GM13977 (cell line): ENCODE measurements at regions not wholly inside any gene's neighbourhood (a gene's known extent, or its start where the extent isn't known, plus 50 kb on each side); places are given as distances from the start of the nearest gene placed in this dataset.

Experiments used
- DNase-seq: peaks from one replicate; pipeline ENCODE4 v3.0.0; 2012; ENCODE audit warnings: low spot score
- in situ Hi-C: fragments of 300-500 bp; cut with MboI; formaldehyde crosslinking; loops from one replicate; pipeline ENCODE4 v1.12.0; 2022; ENCODE audit warnings: low sequenced_read_pairs, low pct_unique_long_range_greater_than_20kb, mixed read lengths, inconsistent platforms; ENCODE audit not compliant: unreplicated experiment
- TF ChIP-seq, protein P1 (sequence below): IDR thresholded peaks from 2 replicates; pipeline ENCODE4 v1.5.1; 2012; ENCODE audit warnings: mild to moderate bottlenecking, control low read depth; ENCODE audit not compliant: insufficient read depth; ENCODE audit errors: extremely low read depth, missing control alignments

DNA sequence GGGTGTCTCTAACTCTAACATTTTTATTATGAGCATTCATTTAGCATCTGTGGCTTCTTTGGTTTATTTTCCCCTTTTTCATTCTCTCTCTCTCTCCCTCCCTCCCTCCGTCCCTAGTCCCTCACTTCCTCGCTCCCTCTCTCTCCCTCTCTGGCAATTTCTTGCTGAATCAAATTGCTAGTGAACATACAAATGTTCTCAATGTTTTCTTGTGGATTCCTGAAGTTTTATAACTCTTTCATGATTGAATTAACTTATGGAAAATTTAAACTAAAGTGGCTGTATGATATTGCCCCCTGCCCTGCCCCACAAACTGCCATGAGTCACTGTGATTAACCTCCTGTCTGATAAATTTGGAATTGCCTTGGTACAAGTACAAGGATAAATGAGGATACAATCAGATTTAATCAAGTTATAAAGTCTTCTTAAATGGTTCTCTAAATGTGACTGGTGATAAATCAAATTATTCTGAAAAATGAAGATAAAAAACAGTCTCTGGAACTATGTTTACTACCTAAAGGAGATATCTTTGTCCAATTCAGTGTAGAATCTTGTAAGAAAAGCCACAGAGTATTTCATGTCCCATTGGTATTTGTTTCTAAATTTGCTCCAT, 143.0 kb upstream of the PDGFD start:
- DNase-seq: no peak
- in situ Hi-C loops: no loop called here
- TF ChIP-seq, protein P1, sequence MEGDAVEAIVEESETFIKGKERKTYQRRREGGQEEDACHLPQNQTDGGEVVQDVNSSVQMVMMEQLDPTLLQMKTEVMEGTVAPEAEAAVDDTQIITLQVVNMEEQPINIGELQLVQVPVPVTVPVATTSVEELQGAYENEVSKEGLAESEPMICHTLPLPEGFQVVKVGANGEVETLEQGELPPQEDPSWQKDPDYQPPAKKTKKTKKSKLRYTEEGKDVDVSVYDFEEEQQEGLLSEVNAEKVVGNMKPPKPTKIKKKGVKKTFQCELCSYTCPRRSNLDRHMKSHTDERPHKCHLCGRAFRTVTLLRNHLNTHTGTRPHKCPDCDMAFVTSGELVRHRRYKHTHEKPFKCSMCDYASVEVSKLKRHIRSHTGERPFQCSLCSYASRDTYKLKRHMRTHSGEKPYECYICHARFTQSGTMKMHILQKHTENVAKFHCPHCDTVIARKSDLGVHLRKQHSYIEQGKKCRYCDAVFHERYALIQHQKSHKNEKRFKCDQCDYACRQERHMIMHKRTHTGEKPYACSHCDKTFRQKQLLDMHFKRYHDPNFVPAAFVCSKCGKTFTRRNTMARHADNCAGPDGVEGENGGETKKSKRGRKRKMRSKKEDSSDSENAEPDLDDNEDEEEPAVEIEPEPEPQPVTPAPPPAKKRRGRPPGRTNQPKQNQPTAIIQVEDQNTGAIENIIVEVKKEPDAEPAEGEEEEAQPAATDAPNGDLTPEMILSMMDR: no peak

DNA sequence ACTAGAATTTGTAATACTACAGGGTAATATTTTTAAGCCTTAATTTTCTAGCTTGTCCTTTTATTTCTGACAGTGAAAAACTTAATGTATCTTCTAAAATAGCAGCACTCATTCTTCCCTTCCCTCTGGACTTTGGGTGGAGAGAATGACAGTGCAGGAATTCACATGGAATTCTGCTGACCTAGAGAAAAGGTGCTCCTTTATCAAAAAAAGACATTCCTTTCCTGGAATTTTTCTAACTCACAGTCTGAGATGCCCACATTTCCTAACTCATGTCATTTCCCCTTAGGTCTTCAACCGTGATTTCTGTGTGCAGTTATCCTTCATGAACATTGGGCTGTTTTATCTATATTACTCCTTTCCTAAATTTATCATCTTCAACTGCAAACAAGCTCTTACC, 137.8 kb upstream of the PDGFD start:
- TF ChIP-seq, protein P1: no peak
- no peak for DNase-seq
- in situ Hi-C loops: no loop called here

DNA sequence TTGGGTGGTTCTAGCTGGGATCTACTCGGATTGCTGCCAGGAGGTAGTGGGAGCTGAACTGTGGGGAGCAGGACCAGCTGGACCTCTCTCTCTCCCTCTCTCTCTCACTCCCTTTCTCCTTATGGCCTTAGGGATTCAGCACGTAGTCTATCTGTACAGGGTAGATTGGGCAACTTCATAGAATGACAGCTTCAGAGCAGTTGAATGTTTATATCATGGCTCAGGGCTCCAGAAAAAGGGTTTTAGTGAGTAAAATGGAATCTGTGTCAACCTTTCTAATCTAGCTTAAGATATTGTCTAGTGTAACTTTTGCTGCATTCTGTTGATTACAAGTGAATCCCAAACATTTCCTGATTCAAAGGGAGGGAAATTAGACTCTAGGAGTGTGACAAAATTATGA, 127.7 kb upstream of the PDGFD start:
- no peak for DNase-seq
- in situ Hi-C loops: no loop called here
- TF ChIP-seq, protein P1: no peak

DNA sequence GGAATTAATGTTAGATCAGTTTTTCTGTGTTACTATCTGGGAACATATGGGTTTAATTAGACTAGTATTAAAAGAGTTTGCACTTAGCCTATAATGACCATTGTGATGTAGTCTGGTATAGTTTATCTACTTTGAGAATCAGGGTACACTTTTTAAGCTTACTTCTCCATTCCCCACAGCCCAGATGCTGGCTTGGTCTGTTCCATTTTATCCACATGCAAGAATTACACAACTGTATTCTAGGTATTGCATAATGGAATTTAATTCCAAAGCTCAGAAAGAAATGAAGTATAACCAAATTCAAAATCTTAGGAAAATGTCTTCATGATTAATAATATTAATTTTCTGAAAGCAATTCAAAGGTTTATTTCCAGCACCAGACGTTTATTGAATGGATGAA, 122.2 kb upstream of the PDGFD start:
- in situ Hi-C loops: no loop called here
- TF ChIP-seq, protein P1: no peak
- DNase-seq: no peak

DNA sequence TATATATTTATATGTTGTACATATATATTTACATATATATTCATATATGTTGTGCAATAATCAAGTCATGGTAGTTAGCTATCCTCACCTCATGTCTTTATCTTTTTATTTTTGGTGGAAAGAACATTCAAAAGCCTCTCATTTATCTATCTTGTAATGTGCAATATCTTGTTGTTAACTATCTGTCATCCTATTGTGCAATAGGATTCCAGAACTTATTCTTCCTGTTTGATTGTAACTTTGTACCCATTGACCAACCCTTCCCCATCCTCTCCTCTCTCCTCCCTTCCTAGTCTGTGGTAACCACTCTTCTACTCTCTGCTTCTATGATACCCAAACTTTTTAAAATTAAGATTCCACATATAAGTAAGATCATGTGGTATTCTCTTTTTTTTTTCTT, 115.6 kb upstream of the PDGFD start:
- DNase-seq: no peak
- in situ Hi-C loops: no loop called here
- TF ChIP-seq, protein P1: no peak

DNA sequence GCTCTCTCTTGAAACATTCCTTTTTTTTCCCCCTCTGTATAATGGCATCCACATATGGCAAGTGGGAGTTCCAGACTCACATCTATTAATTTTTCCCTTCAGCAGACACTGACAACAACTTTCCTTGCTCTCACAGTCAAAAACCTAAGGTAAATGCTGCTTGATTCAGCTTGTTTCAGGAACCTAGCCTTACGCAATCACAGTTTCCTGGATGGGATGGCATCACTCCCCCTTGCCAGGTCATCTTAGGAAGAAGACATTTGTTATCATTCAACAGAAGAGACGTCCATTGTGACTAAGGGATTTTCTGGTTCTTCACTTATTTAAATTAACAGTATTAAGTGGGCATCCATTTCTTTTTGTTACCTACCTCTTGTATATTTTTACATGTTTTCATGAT, 112.0 kb upstream of the PDGFD start:
- TF ChIP-seq, protein P1: no peak
- no peak for DNase-seq
- in situ Hi-C loops: no loop called here

DNA sequence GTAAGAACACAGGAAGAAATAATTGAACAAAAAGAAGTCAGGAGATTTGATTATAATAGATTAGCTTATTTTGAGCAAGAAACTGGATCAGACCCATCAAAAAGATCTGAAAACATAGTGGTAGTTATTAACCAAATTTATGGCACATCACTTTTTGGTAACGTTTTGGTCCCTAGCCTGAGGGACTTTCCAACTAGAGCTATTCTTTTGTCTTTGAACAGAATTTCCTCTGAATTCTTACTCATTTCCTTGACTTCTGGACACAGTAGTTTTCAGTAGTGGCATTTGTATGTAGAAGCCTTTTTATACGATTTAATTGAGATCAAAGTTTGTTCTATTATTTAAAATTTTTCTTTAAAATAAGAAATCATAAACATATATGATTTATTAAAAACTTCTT, 96.5 kb upstream of the PDGFD start:
- in situ Hi-C loops: no loop called here
- no peak for DNase-seq
- TF ChIP-seq, protein P1: no peak
